ENCODE measurements at regions not wholly inside any gene's neighbourhood (a gene's known extent, or its start where the extent isn't known, plus 50 kb on each side); places are given as distances from the start of the nearest gene placed in this dataset.

- TF ChIP-seq CTCF (IDR thresholded peaks at IDR 0.05): no peak
- TF ChIP-seq POLR2A (IDR thresholded peaks at IDR 0.05): no peak
- no peak for TF ChIP-seq POLR2AphosphoS5 (IDR thresholded peaks at IDR 0.05)
These were observed 90.7 kb downstream of the COL6A6 start for GRCh38 chr3:130607553-130608154.

All from breast epithelium (tissue), 3 donors.